ENCODE measurements at regions not wholly inside any gene's neighbourhood (a gene's known extent, or its start where the extent isn't known, plus 50 kb on each side); places are given as distances from the start of the nearest gene placed in this dataset.

- TF ChIP-seq CTCF (IDR thresholded peaks at IDR 0.05; ENCODE audit: insufficient read depth, low read depth, low read length) (no peak), EZH2 (IDR thresholded peaks at IDR 0.05; ENCODE audit: insufficient read depth, low read length) (no peak)
These were observed 181.5 kb downstream of the IRX2 start for GRCh38 chr5:2569774-2570542.

Data from astrocyte (in vitro differentiated cells and primary cell).